ENCODE measurements at regions not wholly inside any gene's neighbourhood (a gene's known extent, or its start where the extent isn't known, plus 50 kb on each side); places are given as distances from the start of the nearest gene placed in this dataset.

DNA sequence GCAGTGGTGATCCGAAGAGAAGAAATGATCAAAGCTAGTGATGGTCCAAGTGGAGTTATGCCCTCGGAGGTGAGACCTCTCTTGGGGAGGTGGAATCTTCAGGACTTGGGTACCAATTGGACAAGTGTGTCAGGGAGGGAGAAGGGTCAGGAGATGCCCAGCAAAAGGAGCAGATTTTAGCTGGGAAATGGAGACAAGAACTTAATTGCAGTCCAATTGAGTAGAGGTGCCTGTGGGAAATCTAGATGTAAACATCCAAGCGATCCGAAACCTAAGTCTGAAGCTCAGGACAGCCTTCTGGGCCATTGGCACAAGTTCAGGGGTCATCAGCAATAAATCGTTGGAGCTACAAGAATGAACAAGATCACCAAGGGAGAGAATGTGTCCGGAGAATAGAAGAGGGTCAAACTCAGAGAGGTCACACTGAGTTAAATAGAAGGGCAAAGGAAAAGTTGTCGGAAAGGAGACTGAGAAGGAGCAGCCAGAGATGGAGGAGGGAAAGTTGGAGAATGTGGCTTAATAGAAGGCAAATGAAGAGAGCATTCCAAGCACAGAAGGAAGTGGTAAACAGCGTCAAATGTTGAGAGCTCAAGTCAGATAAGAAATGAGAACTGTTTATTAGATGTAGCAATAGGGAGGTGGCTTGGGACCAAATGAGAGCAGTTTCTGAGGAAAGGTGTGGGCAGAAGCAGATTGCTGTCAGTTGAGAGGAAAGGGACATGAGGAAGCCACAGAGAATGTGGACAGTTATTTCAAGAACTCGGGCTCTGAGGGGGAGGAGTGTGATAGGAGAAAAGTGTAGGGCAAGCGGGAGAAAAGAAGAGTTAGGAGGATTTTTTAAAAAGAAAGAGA, 64.2 kb upstream of the FNDC3B start:
- TF ChIP-seq, protein P1, sequence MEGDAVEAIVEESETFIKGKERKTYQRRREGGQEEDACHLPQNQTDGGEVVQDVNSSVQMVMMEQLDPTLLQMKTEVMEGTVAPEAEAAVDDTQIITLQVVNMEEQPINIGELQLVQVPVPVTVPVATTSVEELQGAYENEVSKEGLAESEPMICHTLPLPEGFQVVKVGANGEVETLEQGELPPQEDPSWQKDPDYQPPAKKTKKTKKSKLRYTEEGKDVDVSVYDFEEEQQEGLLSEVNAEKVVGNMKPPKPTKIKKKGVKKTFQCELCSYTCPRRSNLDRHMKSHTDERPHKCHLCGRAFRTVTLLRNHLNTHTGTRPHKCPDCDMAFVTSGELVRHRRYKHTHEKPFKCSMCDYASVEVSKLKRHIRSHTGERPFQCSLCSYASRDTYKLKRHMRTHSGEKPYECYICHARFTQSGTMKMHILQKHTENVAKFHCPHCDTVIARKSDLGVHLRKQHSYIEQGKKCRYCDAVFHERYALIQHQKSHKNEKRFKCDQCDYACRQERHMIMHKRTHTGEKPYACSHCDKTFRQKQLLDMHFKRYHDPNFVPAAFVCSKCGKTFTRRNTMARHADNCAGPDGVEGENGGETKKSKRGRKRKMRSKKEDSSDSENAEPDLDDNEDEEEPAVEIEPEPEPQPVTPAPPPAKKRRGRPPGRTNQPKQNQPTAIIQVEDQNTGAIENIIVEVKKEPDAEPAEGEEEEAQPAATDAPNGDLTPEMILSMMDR (IDR thresholded peaks at IDR 0.05) = no peak
- TF ChIP-seq EZH2phosphoT487 (IDR thresholded peaks at IDR 0.05) = no peak
